Lung (tissue), 11 donors: ENCODE measurements at regions not wholly inside any gene's neighbourhood (a gene's known extent, or its start where the extent isn't known, plus 50 kb on each side); places are given as distances from the start of the nearest gene placed in this dataset.

ENCODE experiments used
- ATAC-seq: fragments of 200-7000 bp; cut with Tn5 transposase; one replicate; pipeline ENCODE4 v1.9.1; 2020; ENCODE audit warnings: moderate number of reproducible peaks; ENCODE audit not compliant: insufficient read depth, low FRiP score
- DNase-seq, 3 donors: peaks; one replicate each; pipeline ENCODE4 v3.0.0-alpha.2; 2013 to 2017
- H3K27ac ChIP-seq, 2 donors: one replicate each; pipeline ENCODE4 v1.5.1; 2013; ENCODE audit warnings: mild to moderate bottlenecking in 2 of 2, moderate library complexity in 2 of 2, control low read depth in 1 of 2, inconsistent platforms in 1 of 2, low read depth in 1 of 2, low read length in 1 of 2
- H3K27me3 ChIP-seq, 3 donors: one replicate each; pipeline ENCODE4 v1.5.1; 2013; ENCODE audit warnings: low read length in 2 of 3; ENCODE audit not compliant: control insufficient read depth in 3 of 3, insufficient read depth in 3 of 3
- H3K36me3 ChIP-seq, 4 donors: one replicate each; pipeline ENCODE4 v1.5.1; 2013; ENCODE audit warnings: low read length in 4 of 4, mild to moderate bottlenecking in 1 of 4, moderate library complexity in 1 of 4; ENCODE audit not compliant: control insufficient read depth in 4 of 4, insufficient read depth in 4 of 4
- H3K4me1 ChIP-seq, 5 donors: one replicate each; pipeline ENCODE4 v1.5.1; 2013; ENCODE audit warnings: low read length in 5 of 5, mild to moderate bottlenecking in 2 of 5, moderate library complexity in 1 of 5; ENCODE audit not compliant: control insufficient read depth in 5 of 5, insufficient read depth in 5 of 5
- H3K4me3 ChIP-seq: one replicate; pipeline ENCODE4 v1.5.1; 2013; ENCODE audit warnings: mild to moderate bottlenecking, control low read depth, moderate library complexity
- H3K9ac ChIP-seq, 2 donors: one replicate each; pipeline ENCODE4 v1.5.1; 2013; ENCODE audit warnings: low read length in 2 of 2, control low read depth in 1 of 2; ENCODE audit not compliant: insufficient read depth in 1 of 2
- H3K9me3 ChIP-seq, 4 donors: one replicate each; pipeline ENCODE4 v1.5.1; 2013; ENCODE audit warnings: low read length in 3 of 4, mild to moderate bottlenecking in 1 of 4, moderate library complexity in 1 of 4; ENCODE audit not compliant: control insufficient read depth in 4 of 4, insufficient read depth in 3 of 4
- WGBS, 2 donors: extraction: QIAGEN DNeasy Blood & Tissue Kit; methylation state at CpG; one replicate each; pipeline ENCODE4 v1.1.7; 2013; 5-methylcytosine and 5-hydroxymethylcytosine counted together
- TF ChIP-seq, protein P1 (sequence below): IDR thresholded peaks from 2 replicates; pipeline ENCODE4 v1.5.1; 2012; ENCODE audit warnings: mild to moderate bottlenecking; ENCODE audit errors: control extremely low read depth, extremely low read depth
- donor health status: control.
- donor health status: control.
- donor health status: Bipolar disorder and iron deficiency.
- donor health status: healthy.
- donor health status: DM: yes; HTN: yes; CAD: no.

GRCh38 chr6:141439513-141439912, 693.2 kb upstream of the GJE1 start:
- Histone ChIP-seq H3K36me3 (no peaks in the 10 kb centered on the region), H3K27me3 (no peaks in the 10 kb centered on the region), H3K4me1 (peaks cover 0 to 2% (median 0%) of the 10 kb centered on the region in 5 donors), H3K9me3 (peaks cover 0 to 2% (median 0%) of the 10 kb centered on the region in 4 donors), H3K9ac (no peak overlapping the region), H3K4me3 (no peak overlapping the region), H3K27ac (no peak overlapping the region)
- TF ChIP-seq, protein P1, sequence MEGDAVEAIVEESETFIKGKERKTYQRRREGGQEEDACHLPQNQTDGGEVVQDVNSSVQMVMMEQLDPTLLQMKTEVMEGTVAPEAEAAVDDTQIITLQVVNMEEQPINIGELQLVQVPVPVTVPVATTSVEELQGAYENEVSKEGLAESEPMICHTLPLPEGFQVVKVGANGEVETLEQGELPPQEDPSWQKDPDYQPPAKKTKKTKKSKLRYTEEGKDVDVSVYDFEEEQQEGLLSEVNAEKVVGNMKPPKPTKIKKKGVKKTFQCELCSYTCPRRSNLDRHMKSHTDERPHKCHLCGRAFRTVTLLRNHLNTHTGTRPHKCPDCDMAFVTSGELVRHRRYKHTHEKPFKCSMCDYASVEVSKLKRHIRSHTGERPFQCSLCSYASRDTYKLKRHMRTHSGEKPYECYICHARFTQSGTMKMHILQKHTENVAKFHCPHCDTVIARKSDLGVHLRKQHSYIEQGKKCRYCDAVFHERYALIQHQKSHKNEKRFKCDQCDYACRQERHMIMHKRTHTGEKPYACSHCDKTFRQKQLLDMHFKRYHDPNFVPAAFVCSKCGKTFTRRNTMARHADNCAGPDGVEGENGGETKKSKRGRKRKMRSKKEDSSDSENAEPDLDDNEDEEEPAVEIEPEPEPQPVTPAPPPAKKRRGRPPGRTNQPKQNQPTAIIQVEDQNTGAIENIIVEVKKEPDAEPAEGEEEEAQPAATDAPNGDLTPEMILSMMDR, result no peak
- no peak for DNase-seq
- ATAC-seq, result no peak

GRCh38 chr6:141437685-141438084, 695.0 kb upstream of the GJE1 start:
- no peak overlapping the region for H3K9ac ChIP-seq
- H3K27me3 ChIP-seq, result no peaks in the 10 kb centered on the region
- no peaks in the 10 kb centered on the region for H3K4me1 ChIP-seq
- ATAC-seq, result no peak
- TF ChIP-seq, protein P1, result no peak
- no peak overlapping the region for H3K27ac ChIP-seq
- DNase-seq, result no peak
- no peaks in the 10 kb centered on the region for H3K36me3 ChIP-seq
- H3K4me3 ChIP-seq, result no peak overlapping the region
- H3K9me3 ChIP-seq, result peaks cover 0 to 2% (median 0%) of the 10 kb centered on the region in 4 donors

DNA sequence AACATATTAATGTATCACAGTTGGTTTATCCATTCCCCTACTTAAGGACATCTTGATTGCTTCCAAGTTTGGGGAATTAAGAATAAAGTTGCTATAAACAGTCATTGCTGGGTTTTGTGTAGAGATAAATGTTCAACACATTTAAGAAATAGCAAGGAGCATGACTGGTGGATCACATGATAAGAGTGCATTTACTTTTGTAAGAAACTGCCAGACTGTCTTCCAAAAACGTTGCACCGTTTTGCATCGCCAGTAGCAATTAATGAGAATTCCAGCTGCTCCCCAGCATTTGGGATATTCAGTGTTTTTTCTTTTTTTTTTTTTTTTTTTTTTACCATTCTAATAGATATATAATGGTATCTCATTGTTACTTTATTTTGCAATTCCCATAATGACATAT, 695.7 kb upstream of the GJE1 start:
- H3K36me3 ChIP-seq, result no peaks in the 10 kb centered on the region
- WGBS, 2 donors, result 84 to 85% methylated on average over 3 of the region's 3 CpGs
- peak in 2 of 3 donors; percentile 54 to 78 for DNase-seq

More for the DNA sequence above, 695.7 kb upstream of the GJE1 start:
- Histone ChIP-seq H3K27me3 (no peaks in the 10 kb centered on the region), H3K9me3 (peaks cover 0 to 2% (median 0%) of the 10 kb centered on the region in 4 donors), H3K27ac (no peak overlapping the region), H3K9ac (no peak overlapping the region), H3K4me1 (no peaks in the 10 kb centered on the region), H3K4me3 (no peak overlapping the region)
- TF ChIP-seq, protein P1, result no peak
- no peak for ATAC-seq
